GM03348 (cell line): ENCODE measurements at regions not wholly inside any gene's neighbourhood (a gene's known extent, or its start where the extent isn't known, plus 50 kb on each side); places are given as distances from the start of the nearest gene placed in this dataset.
"Not testable (repeated sequence)": the region's sequence is repeated elsewhere in the genome, so short reads cannot be mapped to it uniquely, and the experiment has no call there.

Experiments
- DNase-seq: peaks from one replicate; pipeline ENCODE4 v3.0.0; 2012; ENCODE audit warnings: low spot score

DNA sequence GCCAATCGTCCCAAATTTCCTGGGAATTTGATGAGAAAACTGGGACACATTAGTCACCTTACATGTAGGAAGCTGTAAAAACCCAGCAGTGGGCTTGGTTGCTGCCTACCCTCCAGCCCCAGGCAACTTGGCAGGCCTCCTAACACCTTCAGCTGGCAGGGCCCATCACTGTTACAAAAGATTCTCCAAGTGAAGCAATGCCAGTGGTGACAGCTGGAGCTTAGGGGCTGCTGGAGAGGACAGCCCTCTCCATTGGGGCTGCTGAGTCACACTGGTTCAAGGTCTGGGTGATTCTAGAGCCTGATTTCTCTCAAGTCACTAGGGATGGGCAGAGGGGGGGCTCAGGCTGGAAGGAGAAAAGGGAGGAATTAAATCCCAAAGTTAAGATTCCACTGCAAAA, 180.6 kb downstream of the COPRS start:
- peak; percentile 55 for DNase-seq

GRCh38 chr17:31677681-31678080, 181.4 kb downstream of the COPRS start:
- no peak for DNase-seq

DNA sequence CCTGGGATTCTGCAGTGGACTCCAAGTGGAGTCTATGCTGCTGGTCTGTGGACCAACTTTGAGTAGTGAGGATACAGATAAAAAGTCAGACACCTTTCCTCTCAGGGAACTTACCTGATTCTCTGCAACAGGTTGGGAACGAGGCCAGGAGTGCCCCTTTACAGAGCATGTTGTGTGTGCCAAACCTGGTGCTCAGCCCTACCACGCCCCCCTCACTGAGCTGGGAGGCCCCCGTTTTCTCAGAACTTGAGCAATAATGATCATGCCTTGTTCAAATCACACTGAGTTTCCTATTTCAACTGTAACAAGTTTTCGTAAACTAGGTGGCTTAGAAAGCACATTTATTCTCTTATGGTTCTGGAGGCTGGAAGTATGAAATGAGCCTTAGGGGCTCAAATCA, 182.0 kb downstream of the COPRS start:
- no peak for DNase-seq

DNA sequence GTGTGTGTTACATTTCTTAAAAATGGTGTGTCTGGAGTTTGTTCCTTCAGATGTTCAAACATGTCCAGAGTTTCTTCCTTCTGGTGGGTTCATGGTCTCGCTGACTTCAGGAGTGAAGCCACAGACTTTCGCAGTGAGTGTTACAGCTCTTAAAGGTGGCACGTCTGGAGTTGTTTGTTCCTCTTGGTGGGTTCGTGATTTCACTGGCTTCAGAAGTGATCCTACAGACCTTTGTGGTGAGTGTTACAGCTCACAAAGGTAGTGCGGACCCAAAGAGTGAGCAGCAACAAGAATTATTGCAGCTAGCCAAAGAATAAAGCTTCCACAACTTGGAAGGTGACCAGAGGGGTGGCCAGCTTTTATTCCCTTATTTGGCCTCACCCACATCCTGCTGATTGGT, 183.7 kb downstream of the COPRS start:
- DNase-seq, result not testable (repeated sequence)

DNA sequence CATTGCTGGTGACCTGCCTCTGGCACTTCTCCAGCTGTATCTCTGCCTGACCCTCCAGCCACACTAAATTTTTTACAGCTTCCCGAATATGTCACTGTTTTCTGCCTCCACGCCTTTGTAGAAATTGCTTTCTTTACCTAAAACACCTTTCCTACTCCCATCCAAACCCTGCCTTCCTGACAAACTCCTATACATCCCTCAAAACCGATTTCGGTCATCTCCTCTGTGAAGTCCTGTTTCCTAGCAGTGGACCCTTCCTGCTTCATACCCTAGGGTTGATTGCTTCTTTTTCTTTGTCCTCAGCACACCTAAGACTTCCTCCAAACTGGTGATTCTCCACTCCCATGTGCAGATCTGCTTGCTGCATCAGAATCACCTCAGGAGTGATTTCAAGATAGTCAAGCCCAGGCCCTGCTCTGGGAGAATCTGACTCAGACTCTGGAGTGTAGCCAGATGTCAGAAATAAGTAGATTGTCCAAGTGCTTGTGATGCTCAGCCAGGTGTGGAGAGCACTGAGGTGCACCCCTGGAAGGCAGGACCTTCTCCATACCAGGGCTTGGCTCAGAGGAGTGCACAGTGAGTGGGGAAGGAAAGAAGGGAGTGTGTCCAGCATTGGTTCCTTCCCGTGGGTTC, 184.2 kb downstream of the COPRS start:
- DNase-seq, result no peak

DNA sequence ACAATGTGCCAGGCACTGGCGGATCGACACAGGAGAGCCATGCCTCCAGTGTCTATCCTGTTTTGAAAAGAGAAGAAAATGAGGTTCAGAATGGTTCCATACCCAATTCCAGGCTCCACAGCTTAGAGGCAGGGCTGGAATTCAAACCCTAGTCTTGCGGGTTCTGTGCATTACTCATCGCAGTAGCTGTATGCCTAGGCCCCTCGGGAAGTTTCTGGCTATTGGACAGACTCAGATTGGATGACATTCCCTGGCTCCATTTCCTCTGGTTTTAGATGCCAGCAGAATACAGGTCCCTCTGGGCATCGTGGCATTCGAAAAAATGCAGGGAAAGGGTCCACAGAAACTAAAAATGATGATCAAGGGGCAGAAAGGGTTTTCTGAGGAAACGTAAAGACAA, 184.7 kb downstream of the COPRS start:
- DNase-seq, result peak; percentile 61

DNA sequence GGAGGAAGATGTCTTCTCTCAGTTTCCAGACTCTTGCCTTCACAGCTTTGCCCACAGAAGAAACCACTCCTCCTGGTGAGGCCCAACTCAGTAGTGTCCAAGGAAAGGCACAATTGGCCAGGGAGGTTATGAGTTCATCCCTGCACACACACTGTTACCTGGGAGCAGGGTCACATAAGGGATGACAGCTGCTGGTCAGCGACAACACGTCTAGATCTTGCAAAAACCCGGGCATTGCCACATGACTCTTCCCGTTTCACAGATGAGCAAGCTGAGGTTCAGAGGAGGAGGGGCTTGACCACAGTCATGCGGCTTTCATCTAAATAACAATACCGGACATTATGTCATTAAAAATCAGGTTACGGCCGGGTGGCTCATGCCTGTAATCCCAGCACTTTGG, 186.0 kb downstream of the COPRS start:
- no peak for DNase-seq

DNA sequence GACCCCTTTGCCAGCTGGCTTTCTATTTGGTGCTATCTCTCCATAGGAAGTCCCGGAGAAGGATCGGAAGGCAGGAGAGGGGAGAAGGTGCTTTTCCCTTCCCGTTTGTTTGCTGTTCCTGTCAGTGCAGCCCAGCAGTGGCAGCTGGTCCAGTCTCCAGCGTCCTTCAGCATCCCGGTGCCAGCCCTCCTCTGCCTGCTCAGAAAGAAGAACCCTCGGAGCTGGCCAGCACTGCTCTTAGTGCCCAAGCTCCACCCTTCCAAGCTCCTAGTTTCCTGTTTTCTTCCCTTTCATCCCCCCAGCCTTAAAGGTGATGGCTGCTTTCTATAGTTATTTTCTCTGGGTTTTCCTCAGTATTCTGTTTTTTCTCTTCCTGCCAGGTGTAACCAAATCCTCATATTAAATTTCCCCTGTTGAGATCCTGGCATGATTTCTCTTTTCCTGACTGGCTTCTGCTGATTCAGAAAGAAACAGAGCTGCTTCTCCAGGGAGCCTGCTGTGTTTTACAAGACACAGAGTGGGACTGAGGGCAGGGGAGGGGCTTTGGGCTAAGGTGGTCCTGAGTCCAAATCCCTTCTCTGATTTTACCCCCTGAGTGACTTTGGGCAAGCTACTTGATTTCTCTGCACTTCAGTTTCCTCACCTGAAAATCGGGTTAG, 186.8 kb downstream of the COPRS start:
- no peak for DNase-seq

DNA sequence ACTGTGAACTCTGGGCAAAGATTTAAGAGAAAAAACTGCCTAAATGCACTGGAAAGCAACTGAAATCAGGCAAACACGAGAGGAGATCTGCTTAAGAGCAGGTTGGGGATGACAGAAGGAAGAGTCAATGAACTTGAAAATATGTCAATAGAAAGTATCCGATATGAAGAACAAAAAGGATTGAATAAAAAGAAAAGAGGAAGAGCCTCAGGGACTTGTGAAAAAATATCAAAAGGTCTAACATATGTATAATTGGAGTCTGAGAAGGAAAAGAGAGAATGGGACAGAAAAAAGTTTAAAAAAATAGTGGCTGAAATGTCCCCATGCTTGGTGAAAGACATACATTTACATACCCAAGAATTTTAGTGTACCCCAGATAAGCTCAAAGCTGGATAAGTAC, 195.5 kb downstream of the COPRS start:
- no peak for DNase-seq

DNA sequence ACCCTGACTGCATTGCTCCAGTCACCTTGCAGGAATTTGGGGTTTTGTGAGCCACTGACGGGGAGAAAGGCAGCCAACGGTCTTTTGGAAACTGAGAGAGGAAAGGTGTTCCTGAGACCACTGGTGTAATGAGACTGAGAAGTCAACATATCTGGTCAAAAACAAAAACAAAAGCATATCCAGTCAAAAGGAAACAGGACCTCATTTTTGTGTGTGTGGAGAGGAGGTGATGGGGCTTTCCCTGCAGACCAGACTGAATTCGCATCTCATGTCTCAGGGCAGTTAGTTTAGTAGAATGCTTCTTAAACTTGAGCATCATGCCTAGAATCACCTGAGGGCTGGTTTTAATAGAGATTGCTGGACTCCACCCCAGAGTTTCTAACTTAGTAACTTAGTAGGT, 198.4 kb downstream of the COPRS start:
- DNase-seq, result no peak

- DNase-seq, result no peak
Measured at GRCh38 chr17:31657876-31658275, 201.2 kb downstream of the COPRS start.

GRCh38 chr17:31654936-31655335, 204.1 kb downstream of the COPRS start:
- DNase-seq, result no peak

DNA sequence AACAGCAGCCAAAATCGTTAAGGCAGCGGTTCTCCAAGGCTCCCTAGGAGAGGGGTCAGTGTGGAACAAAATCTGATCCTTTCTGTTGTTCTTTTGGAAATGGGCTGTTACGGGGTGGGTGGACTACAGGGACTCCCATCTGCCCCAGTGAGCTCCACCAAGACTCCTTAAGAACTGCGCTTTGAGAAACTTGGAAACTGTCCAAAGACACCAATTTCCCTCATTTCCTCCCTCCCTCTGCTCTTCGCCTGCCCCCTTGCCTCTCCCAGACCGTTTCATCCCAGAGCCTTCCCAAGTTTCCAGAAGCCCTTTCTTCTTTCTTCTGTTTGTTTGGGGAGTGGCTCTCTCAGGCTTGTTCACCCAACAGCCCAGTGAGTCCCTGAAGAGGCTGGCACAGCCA, 205.4 kb downstream of the COPRS start:
- no peak for DNase-seq

DNA sequence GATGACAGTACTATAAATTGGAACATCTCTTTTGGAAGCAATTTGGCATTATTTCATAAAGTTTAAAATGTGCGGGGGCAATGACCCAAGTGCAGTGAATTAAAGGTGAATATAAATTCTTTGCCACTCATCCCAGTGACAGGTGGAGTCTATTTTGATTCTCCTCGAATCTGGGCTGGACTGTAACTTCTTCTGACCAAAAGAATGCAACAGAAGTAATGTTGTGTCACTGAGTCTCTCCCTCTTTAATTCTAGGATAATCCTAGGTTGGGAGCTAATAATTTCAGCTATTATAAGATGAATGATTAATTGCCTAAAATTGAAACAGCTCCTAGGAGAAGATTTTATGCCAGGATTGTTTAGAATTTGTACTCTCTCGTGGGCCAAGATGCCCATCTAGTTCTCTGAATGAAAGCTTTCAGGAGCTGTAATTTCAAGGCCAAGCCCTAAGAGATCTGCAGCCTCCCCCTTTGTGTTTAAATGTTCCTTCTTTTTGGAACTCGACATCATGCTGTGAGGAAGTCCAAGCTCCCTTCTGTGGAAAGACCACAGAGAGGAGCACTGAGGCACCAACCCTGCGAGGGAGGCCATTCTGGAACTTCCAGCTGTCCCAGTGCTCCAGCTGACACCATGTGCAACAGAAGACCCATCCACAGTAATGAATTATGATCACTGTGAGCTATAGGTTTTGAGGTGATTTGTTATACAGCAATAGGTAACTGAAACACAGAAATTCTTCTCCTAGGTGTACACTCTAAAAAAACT, 208.1 kb downstream of the COPRS start:
- DNase-seq, result no peak

GRCh38 chr17:31649302-31649701, 209.7 kb downstream of the COPRS start:
- no peak for DNase-seq

- DNase-seq, result no peak
Measured at GRCh38 chr17:31647661-31648060, 211.4 kb downstream of the COPRS start.

- DNase-seq, result no peak
Measured at GRCh38 chr17:31646642-31647041, 212.4 kb downstream of the COPRS start.

DNA sequence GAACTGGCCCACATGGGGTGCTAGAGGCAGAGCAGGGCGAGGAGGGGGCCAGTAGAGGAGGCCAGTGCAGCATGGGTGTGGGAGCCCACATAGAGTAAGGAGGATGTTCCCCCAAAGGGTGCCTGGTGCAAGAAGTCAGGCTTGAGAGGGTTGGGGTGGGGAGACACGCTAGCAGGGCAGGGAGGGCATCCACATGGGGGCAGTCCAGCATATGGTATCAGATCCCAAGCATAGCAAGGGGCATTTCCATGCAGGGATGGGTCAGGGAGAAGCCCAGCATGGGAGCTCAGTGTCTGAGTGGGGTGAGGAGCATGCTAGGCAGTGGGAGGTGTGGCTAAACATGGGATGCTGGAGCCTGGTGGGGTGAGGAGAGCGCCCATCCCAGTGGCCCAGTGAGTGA, 213.7 kb downstream of the COPRS start:
- DNase-seq, result no peak

- DNase-seq, result no peak
Measured at GRCh38 chr17:31631766-31632165, 227.3 kb downstream of the COPRS start.

GRCh38 chr17:31630866-31631265, 228.2 kb downstream of the COPRS start:
- not testable (repeated sequence) for DNase-seq

GRCh38 chr17:31629696-31630470, 229.2 kb downstream of the COPRS start:
- peak; percentile 89 for DNase-seq

DNA sequence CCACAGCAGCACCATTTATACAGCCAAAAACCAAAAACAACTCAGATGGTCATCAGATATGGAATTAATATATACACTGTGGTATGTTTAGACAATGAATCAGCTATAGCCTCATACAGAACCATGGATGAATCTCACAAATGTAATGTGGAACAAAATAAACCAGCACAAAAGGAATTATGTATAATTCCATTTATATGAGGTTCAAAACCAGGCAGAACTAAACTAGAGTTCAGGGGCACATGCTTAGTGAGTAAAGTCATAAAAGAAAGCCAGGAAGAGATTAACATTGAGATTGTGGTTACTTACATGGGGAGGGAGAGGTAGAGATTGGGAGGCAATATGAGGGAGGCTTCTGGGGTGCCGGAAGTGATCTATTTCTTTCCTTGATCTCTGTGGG, 231.1 kb downstream of the COPRS start:
- peak; percentile 34 for DNase-seq

- no peak for DNase-seq
Measured at GRCh38 chr17:31623990-31624389, 232.5 kb downstream of the RAB11FIP4 start.
